ENCODE measurements at regions not wholly inside any gene's neighbourhood (a gene's known extent, or its start where the extent isn't known, plus 50 kb on each side); places are given as distances from the start of the nearest gene placed in this dataset.

GRCh38 chr14:100673807-100674154 lies 52.9 kb upstream of the DLK1 start:
- no peak for DNase-seq (ENCODE audit: low read depth in 2 of 2)

DNA sequence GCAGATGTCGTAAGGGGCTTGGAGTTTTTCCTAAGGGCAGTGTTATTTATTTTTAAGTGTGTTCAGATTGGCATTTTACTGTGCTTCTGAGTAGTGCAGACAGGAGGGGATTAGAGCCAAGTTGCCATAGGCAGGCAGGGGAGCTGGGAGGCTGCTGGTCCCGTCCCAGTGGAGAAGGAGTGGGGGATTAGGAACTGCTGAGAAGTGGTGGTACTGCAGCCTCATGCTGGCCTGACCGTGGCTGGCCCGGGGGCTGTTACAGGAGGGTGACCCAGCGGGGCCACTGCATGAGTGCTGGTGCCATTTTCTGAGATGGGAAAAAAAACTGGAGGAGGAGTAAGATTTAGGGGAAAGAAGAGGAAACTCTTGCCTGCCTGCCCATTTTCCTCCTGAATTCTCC lies 52.3 kb upstream of the DLK1 start:
- DNase-seq (ENCODE audit: low read depth in 2 of 2), result no peak

DNA sequence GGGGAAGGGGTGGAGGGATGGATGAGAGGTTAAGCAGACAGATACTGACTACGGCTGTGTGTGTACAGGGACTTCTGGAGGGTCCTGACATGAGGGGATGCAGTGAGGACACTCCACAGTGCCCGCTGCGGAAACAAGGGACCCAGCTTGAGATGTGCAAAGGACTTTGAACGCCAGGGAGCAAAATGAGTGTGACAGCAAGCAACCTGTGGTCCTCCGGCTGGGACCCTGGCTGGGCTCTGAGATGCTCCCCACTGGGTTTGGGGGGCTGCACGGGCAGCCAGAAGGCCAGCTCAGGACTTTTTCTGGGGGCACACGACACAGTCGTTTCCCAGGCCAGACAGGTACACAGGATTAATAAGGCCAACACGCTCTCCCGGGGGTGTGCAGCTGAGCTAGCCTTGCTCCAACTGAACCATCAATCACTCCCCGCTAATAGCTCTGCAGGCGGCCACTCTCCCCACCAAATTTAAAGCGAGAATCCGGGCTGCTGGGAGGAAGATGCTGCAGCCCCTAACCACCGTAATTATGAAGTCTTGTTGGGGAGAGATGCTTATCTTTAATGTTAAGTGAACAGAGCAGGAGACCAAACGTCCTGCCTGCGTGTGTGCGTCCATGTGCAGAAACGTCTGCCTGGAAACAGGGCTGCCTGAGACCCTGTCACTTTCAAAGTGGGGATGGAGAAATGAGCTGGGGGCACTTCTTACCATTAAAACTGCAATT lies 51.6 kb upstream of the DLK1 start:
- DNase-seq (ENCODE audit: low read depth in 2 of 2), result no peak

DNA sequence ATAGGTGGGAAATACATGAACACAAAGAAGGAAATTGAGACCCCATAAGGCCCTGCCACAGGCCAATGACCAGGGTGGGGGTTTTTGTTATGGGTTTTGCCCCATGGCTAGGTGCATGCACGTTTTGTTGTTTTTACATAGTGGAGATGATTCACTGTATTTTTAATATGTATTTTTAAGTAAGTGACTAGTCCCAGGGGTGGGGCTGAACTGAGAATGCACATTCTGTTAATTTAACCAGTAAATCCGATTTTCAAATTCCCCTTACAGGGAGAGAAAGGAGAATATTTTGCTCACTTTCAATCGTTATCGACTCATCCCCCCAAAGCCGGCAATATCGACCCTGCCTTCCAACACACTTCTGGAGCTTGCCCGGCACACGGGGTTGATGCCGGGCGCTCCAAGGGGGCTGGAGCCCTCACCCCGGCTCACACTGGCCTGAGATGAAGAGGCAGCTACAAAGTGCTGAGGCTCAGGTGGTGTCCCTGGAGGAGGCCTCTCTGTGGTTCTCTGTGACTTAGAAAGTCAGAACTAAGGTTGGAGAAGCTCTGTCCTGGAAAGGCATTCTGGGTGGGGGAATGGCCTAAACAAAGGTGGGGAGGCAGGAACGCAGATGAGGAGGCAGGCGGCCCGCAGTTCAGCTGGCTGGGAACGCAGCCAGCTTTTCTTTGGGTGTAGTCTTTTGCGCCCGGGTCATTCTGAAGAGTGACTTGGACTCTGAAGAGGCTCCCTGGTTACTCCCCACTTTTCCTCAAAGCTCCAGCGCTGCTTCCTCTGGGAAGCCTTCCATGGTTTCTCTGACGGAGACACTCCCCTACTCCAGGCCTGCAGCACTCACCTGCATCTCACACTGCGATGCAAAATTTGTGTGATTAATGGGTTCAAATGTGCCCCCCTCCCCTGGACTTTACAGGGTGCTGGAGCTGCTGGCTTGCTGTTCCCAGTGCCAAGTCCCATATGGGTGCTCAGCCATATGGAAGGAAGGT lies 50.7 kb upstream of the DLK1 start:
- DNase-seq (ENCODE audit: low read depth in 2 of 2), result no peak
